ENCODE measurements at regions not wholly inside any gene's neighbourhood (a gene's known extent, or its start where the extent isn't known, plus 50 kb on each side); places are given as distances from the start of the nearest gene placed in this dataset.

- no peak overlapping the region for H3K27ac ChIP-seq (ENCODE audit: extremely low read depth, low read depth, low read length)
- H3K9me3 ChIP-seq (ENCODE audit: control insufficient read depth, insufficient read depth, low read depth, low read length), result no peaks in the 10 kb centered on the region
- no peak for TF ChIP-seq ZNF76 (tag by site-specific recombination; IDR thresholded peaks at IDR 0.05; ENCODE audit: borderline replicate concordance, low read depth)
- TF ChIP-seq PATZ1 (tag by site-specific recombination; IDR thresholded peaks at IDR 0.05), result no peak
- ChIA-PET POLR2A (no interaction called here), CTCF (interaction anchor here (0.5 to 2.1 kb wide), 9 partner anchors 9 to 444 kb away, joined by 3 to 11 read pairs (median 6); no protein-coding TSS in a partner anchor)
- no peaks in the 10 kb centered on the region for H3K36me3 ChIP-seq (ENCODE audit: control insufficient read depth in 2 of 2, insufficient read depth in 1 of 2, low read length in 2 of 2)
- no peak overlapping the region for H3K4me3 ChIP-seq (ENCODE audit: low read depth, low read length)
- no peaks in the 10 kb centered on the region for H3K4me1 ChIP-seq (ENCODE audit: control insufficient read depth, insufficient read depth, low read length)
Measured at GRCh38 chr12:85476756-85477155, 196.7 kb downstream of the ALX1 start.

- no peak for TF ChIP-seq ZBTB44 (tag by site-specific recombination; IDR thresholded peaks at IDR 0.05)
- no peak for TF ChIP-seq ZNF175 (tag by site-specific recombination; IDR thresholded peaks at IDR 0.05)
- no peak for TF ChIP-seq KLF16 (tag by site-specific recombination; IDR thresholded peaks at IDR 0.05)
- no peak for TF ChIP-seq ZNF169 (tag by site-specific recombination; IDR thresholded peaks at IDR 0.05)
- TF ChIP-seq YY1 (tag by site-specific recombination; IDR thresholded peaks at IDR 0.05), result no peak
- no peak for TF ChIP-seq ZNF548 (tag by site-specific recombination; IDR thresholded peaks at IDR 0.05)
- TF ChIP-seq MYNN (tag by site-specific recombination; IDR thresholded peaks at IDR 0.05; ENCODE audit: borderline replicate concordance), result no peak
- TF ChIP-seq ZBTB26 (tag by site-specific recombination; optimal IDR thresholded peaks at IDR 0.05), result no peak
- no peak for TF ChIP-seq ZNF521 (tag by site-specific recombination; IDR thresholded peaks at IDR 0.05)
- no peak for TF ChIP-seq SP7 (tag by site-specific recombination; IDR thresholded peaks at IDR 0.05)
- no peak for TF ChIP-seq ZNF426 (tag by site-specific recombination; IDR thresholded peaks at IDR 0.05)
- CTCF ChIA-PET, result interaction anchor here (1.1 kb wide), 1 partner anchor 38 kb away, joined by 3 read pairs; no protein-coding TSS in a partner anchor
- no peaks in the 10 kb centered on the region for H3K36me3 ChIP-seq (ENCODE audit: control insufficient read depth in 2 of 2, insufficient read depth in 1 of 2, low read length in 2 of 2)
Measured at GRCh38 chr12:85484387-85484786, 204.4 kb downstream of the ALX1 start.

GRCh38 chr12:85489194-85489593 is 209.2 kb downstream of the ALX1 start:
- H3K4me3 ChIP-seq (ENCODE audit: low read depth, low read length), result no peak overlapping the region
- H3K36me3 ChIP-seq (ENCODE audit: control insufficient read depth in 2 of 2, insufficient read depth in 1 of 2, low read length in 2 of 2), result no peaks in the 10 kb centered on the region
- no peak for TF ChIP-seq ZNF157 (tag by site-specific recombination; IDR thresholded peaks at IDR 0.05)
- no peak for TF ChIP-seq GLIS1 (tag by site-specific recombination; IDR thresholded peaks at IDR 0.05)
- no peak for TF ChIP-seq ZNF626 (tag by site-specific recombination; IDR thresholded peaks at IDR 0.05)
- TF ChIP-seq ZNF76 (tag by site-specific recombination; IDR thresholded peaks at IDR 0.05; ENCODE audit: borderline replicate concordance, low read depth), result no peak
- no peak for TF ChIP-seq ZNF449 (tag by site-specific recombination; IDR thresholded peaks at IDR 0.05)
- no peak for TF ChIP-seq ZEB2 (tag by site-specific recombination; IDR thresholded peaks at IDR 0.05)
- no peak for TF ChIP-seq ZNF600 (tag by site-specific recombination; IDR thresholded peaks at IDR 0.05)
- TF ChIP-seq SCRT1 (tag by site-specific recombination; IDR thresholded peaks at IDR 0.05; ENCODE audit: borderline replicate concordance), result no peak
- TF ChIP-seq ZNF747 (tag by site-specific recombination; IDR thresholded peaks at IDR 0.05), result no peak
- no peak overlapping the region for H3K27ac ChIP-seq (ENCODE audit: extremely low read depth, low read depth, low read length)
- ChIA-PET POLR2A (no interaction called here), CTCF (interaction anchor here (0.6 to 0.9 kb wide), 3 partner anchors 21 to 377 kb away, joined by 4 to 5 read pairs (median 4); no protein-coding TSS in a partner anchor)
- H3K4me1 ChIP-seq (ENCODE audit: control insufficient read depth, insufficient read depth, low read length), result 0 out of 2 replicates have a peak, but pooled peaks cover 2% of the 10 kb centered on the region
- H3K9me3 ChIP-seq (ENCODE audit: control insufficient read depth, insufficient read depth, low read depth, low read length), result no peaks in the 10 kb centered on the region

More at GRCh38 chr12:85484387-85484786, 204.4 kb downstream of the ALX1 start:
- H3K9me3 ChIP-seq (ENCODE audit: control insufficient read depth, insufficient read depth, low read depth, low read length), result no peaks in the 10 kb centered on the region
- POLR2A ChIA-PET, result no interaction called here
- H3K4me3 ChIP-seq (ENCODE audit: low read depth, low read length), result no peak overlapping the region
- 0 out of 2 replicates have a peak, but pooled peaks cover 2% of the 10 kb centered on the region for H3K4me1 ChIP-seq (ENCODE audit: control insufficient read depth, insufficient read depth, low read length)
- H3K27ac ChIP-seq (ENCODE audit: extremely low read depth, low read depth, low read length), result no peak overlapping the region

Data from HEK293 (cell line).